G401 (cell line): ENCODE measurements at regions not wholly inside any gene's neighbourhood (a gene's known extent, or its start where the extent isn't known, plus 50 kb on each side); places are given as distances from the start of the nearest gene placed in this dataset.
"Not testable (repeated sequence)": the region's sequence is repeated elsewhere in the genome, so short reads cannot be mapped to it uniquely, and the experiment has no call there.

ENCODE experiments used
- DNase-seq: peaks from one replicate; pipeline ENCODE4 v3.0.0-alpha.2; 2015; ENCODE audit warnings: low spot score
- in situ Hi-C: cut with HindIII; loops from 2 replicates; pipeline ENCODE4 v1.10.0; 2016; ENCODE audit warnings: low sequenced_read_pairs, mixed read lengths

GRCh38 chr14:86279405-86279804, 749.5 kb downstream of the FLRT2 start:
- in situ Hi-C loops, result no loop called here

GRCh38 chr14:86257973-86258372, 728.0 kb downstream of the FLRT2 start:
- in situ Hi-C loops, result no loop called here
- no peak for DNase-seq

More at GRCh38 chr14:86279405-86279804, 749.5 kb downstream of the FLRT2 start:
- DNase-seq, result no peak

GRCh38 chr14:86243158-86243557, 713.2 kb downstream of the FLRT2 start:
- no peak for DNase-seq
- in situ Hi-C loops, result no loop called here

GRCh38 chr14:86237733-86238132, 707.8 kb downstream of the FLRT2 start:
- no peak for DNase-seq
- in situ Hi-C loops, result no loop called here

- no peak for DNase-seq
- in situ Hi-C loops, result no loop called here
These were observed 691.8 kb downstream of the FLRT2 start for GRCh38 chr14:86221755-86222154.

GRCh38 chr14:86221000-86221399, 691.1 kb downstream of the FLRT2 start:
- DNase-seq, result no peak

GRCh38 chr14:86217523-86217922, 687.6 kb downstream of the FLRT2 start:
- DNase-seq, result no peak
- in situ Hi-C loops, result no loop called here

More at GRCh38 chr14:86221000-86221399, 691.1 kb downstream of the FLRT2 start:
- in situ Hi-C loops, result no loop called here

GRCh38 chr14:86203843-86204242, 673.9 kb downstream of the FLRT2 start:
- in situ Hi-C loops, result no loop called here
- DNase-seq, result no peak

GRCh38 chr14:86196471-86196870, 666.5 kb downstream of the FLRT2 start:
- no peak for DNase-seq
- in situ Hi-C loops, result no loop called here

- in situ Hi-C loops, result no loop called here
- no peak for DNase-seq
These were observed 663.8 kb downstream of the FLRT2 start for GRCh38 chr14:86193756-86194155.

- in situ Hi-C loops, result no loop called here
These were observed 650.0 kb downstream of the FLRT2 start for GRCh38 chr14:86179980-86180379.

GRCh38 chr14:86168371-86168770, 638.4 kb downstream of the FLRT2 start:
- no peak for DNase-seq
- in situ Hi-C loops, result no loop called here

More at GRCh38 chr14:86179980-86180379, 650.0 kb downstream of the FLRT2 start:
- DNase-seq, result no peak

GRCh38 chr14:86166541-86166940, 636.6 kb downstream of the FLRT2 start:
- DNase-seq, result no peak
- in situ Hi-C loops, result no loop called here

GRCh38 chr14:86153480-86153879, 623.5 kb downstream of the FLRT2 start:
- in situ Hi-C loops, result no loop called here
- no peak for DNase-seq

- no peak for DNase-seq
- in situ Hi-C loops, result no loop called here
These were observed 613.3 kb downstream of the FLRT2 start for GRCh38 chr14:86143248-86143647.

- DNase-seq, result no peak
- in situ Hi-C loops, result no loop called here
These were observed 612.0 kb downstream of the FLRT2 start for GRCh38 chr14:86141966-86142365.

- DNase-seq, result no peak
- in situ Hi-C loops, result no loop called here
These were observed 599.5 kb downstream of the FLRT2 start for GRCh38 chr14:86129426-86129825.

GRCh38 chr14:86124328-86124727, 594.4 kb downstream of the FLRT2 start:
- DNase-seq, result no peak
- in situ Hi-C loops, result no loop called here

- in situ Hi-C loops, result no loop called here
- DNase-seq, result no peak
These were observed 586.0 kb downstream of the FLRT2 start for GRCh38 chr14:86115972-86116371.

GRCh38 chr14:86110871-86111270, 580.9 kb downstream of the FLRT2 start:
- in situ Hi-C loops, DNase-seq: not testable (repeated sequence)

GRCh38 chr14:86104691-86105265, 574.8 kb downstream of the FLRT2 start:
- in situ Hi-C loops, result no loop called here

GRCh38 chr14:86094512-86094911, 564.6 kb downstream of the FLRT2 start:
- in situ Hi-C loops, result no loop called here
- DNase-seq, result no peak

More at GRCh38 chr14:86104691-86105265, 574.8 kb downstream of the FLRT2 start:
- DNase-seq, result no peak
